ENCODE measurements at regions not wholly inside any gene's neighbourhood (a gene's known extent, or its start where the extent isn't known, plus 50 kb on each side); places are given as distances from the start of the nearest gene placed in this dataset.
"Not testable (repeated sequence)": the region's sequence is repeated elsewhere in the genome, so short reads cannot be mapped to it uniquely, and the experiment has no call there.

DNA sequence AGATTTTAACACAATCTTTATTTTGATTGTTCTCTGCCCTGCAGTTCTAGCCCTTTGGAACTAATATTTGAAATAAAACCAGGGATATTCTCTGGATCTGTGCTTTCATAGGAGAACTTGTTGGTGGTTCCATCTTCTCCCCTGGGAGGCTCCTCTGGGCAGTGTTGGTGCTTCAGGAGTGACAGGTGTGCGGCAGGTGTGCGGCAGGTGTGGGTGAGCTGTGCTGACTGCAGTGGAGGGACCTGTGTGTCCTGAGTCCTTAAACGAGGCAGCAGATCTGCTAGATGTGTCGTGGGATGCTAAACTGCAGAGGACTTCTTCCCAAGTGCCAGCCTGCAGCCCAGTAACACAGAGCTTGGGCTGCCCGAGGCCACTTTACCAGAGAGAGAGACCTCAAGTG is 98.4 kb downstream of the LYZL1 start:
- Mint-ChIP-seq H3K4me3 (no peak overlapping the region), H3K4me1 (peaks cover 8% of the 10 kb centered on the region), H3K27ac (no peak overlapping the region), H3K27me3 (ENCODE audit: low read depth) (peaks cover 8% of the 10 kb centered on the region), H3K36me3 (ENCODE audit: low read depth) (no peaks in the 10 kb centered on the region), H3K9me3 (peaks cover under 1% of the 10 kb centered on the region)
- TF ChIP-seq, protein P1, sequence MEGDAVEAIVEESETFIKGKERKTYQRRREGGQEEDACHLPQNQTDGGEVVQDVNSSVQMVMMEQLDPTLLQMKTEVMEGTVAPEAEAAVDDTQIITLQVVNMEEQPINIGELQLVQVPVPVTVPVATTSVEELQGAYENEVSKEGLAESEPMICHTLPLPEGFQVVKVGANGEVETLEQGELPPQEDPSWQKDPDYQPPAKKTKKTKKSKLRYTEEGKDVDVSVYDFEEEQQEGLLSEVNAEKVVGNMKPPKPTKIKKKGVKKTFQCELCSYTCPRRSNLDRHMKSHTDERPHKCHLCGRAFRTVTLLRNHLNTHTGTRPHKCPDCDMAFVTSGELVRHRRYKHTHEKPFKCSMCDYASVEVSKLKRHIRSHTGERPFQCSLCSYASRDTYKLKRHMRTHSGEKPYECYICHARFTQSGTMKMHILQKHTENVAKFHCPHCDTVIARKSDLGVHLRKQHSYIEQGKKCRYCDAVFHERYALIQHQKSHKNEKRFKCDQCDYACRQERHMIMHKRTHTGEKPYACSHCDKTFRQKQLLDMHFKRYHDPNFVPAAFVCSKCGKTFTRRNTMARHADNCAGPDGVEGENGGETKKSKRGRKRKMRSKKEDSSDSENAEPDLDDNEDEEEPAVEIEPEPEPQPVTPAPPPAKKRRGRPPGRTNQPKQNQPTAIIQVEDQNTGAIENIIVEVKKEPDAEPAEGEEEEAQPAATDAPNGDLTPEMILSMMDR (IDR thresholded peaks at IDR 0.05; ENCODE audit: unreplicated experiment in 3 of 3) = no peak

DNA sequence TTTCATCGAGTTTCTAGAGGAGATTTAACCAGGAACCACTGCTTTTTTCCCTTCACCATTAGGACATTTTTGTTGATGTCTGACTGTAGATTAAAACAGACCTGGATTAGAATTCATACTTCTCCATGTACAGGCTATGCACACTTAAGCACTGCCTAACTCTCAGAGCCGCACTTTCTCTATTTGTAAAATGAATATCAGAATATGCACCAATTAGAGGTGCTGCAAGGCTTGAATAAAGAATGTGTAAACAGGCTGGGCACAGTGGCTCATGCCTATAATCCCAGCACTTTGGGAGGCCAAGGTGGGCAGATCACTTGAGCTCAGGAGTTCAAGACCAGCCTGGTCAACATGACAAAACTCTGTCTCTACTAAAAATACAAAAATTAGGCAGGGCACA is 99.2 kb downstream of the LYZL1 start:
- not testable (repeated sequence) for H3K36me3 Mint-ChIP-seq (ENCODE audit: low read depth); H3K4me3 Mint-ChIP-seq; H3K27me3 Mint-ChIP-seq (ENCODE audit: low read depth); H3K27ac Mint-ChIP-seq; H3K9me3 Mint-ChIP-seq
- peaks cover 11% of the 10 kb centered on the region for H3K4me1 Mint-ChIP-seq

- Mint-ChIP-seq H3K27me3 (ENCODE audit: low read depth) (peaks cover 4% of the 10 kb centered on the region), H3K9me3 (no peaks in the 10 kb centered on the region), H3K27ac (no peak overlapping the region), H3K36me3 (ENCODE audit: low read depth) (no peaks in the 10 kb centered on the region), H3K4me3 (no peak overlapping the region), H3K4me1 (peaks cover 11% of the 10 kb centered on the region)
- TF ChIP-seq, protein P1 (IDR thresholded peaks at IDR 0.05; ENCODE audit: unreplicated experiment in 3 of 3) = no peak
Observed at GRCh38 chr10:29389493-29389892, 100.6 kb downstream of the LYZL1 start.

DNA sequence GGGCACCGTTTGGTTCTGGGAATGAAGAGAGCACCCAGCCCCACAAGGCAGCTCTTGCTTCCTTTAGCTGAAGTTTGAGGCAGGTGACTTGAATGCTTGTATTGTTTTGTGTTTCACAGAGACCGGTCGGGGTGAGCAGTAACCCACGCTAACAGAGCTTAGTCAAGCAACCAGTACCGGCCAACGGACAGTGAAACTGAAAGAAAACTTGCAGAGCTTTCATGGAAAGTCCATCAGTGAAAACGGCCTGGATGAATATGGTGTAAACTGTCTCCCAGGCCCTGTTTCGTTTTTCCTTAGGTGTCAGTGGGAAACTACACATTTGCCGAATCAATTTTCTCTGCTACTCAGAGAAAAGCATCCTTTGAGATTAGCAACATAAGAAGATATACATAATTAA is 101.1 kb downstream of the LYZL1 start:
- H3K9me3 Mint-ChIP-seq = no peaks in the 10 kb centered on the region

GRCh38 chr10:29392376-29393021 is 103.6 kb downstream of the LYZL1 start:
- Mint-ChIP-seq H3K4me1 (peaks cover 10% of the 10 kb centered on the region), H3K9me3 (no peaks in the 10 kb centered on the region), H3K36me3 (ENCODE audit: low read depth) (no peaks in the 10 kb centered on the region), H3K4me3 (no peak overlapping the region), H3K27ac (no peak overlapping the region), H3K27me3 (ENCODE audit: low read depth) (peaks cover under 1% of the 10 kb centered on the region)
- TF ChIP-seq, protein P1 (IDR thresholded peaks at IDR 0.05; ENCODE audit: unreplicated experiment in 3 of 3) = peak; percentile 74 to 94 (median 81)

More for the DNA sequence above, 101.1 kb downstream of the LYZL1 start:
- Mint-ChIP-seq H3K27me3 (ENCODE audit: low read depth) (peaks cover 4% of the 10 kb centered on the region), H3K4me3 (no peak overlapping the region), H3K36me3 (ENCODE audit: low read depth) (no peaks in the 10 kb centered on the region), H3K4me1 (peaks cover 11% of the 10 kb centered on the region), H3K27ac (no peak overlapping the region)
- TF ChIP-seq, protein P1 (IDR thresholded peaks at IDR 0.05; ENCODE audit: unreplicated experiment in 3 of 3) = no peak

DNA sequence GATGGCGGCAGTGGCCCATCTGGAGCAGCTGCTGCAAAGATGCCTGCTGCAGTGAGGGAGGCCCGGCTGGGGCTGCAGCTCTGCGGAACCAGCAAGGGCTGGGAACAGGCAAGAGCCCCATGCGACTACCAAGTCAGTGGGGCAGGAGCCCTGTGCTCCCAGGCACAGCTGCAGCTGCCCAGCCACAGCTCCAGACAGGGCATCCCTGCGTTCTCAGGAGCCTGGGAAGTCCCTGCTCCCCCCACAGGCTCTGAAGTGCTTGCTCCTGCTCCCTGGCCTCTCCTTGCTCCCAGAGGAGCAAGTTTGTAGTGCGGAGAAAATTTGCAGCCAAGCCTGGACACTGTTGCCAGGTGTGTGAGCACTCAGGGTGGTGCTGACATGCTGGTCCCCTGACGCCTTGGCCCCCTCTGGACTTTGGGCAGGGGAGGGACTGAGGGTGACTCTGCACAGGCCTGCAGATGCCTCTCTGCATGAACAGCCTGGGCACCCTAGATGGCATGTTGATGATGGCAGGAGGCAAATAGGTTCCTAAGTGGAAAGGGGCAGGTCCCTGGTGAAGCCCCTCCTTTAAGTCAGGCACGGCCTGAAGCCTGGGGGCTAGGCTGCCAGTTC is 105.6 kb downstream of the LYZL1 start:
- H3K27me3 Mint-ChIP-seq (ENCODE audit: low read depth) = no peaks in the 10 kb centered on the region
- TF ChIP-seq, protein P1 (IDR thresholded peaks at IDR 0.05; ENCODE audit: unreplicated experiment in 3 of 3) = no peak
- no peak overlapping the region for H3K27ac Mint-ChIP-seq
- H3K4me3 Mint-ChIP-seq = no peak overlapping the region
- peaks cover 11% of the 10 kb centered on the region for H3K4me1 Mint-ChIP-seq
- no peaks in the 10 kb centered on the region for H3K9me3 Mint-ChIP-seq
- H3K36me3 Mint-ChIP-seq (ENCODE audit: low read depth) = no peaks in the 10 kb centered on the region

Data from nephron (organoid).